GM12864 (cell line): ENCODE measurements at regions not wholly inside any gene's neighbourhood (a gene's known extent, or its start where the extent isn't known, plus 50 kb on each side); places are given as distances from the start of the nearest gene placed in this dataset.
"Not testable (repeated sequence)": the region's sequence is repeated elsewhere in the genome, so short reads cannot be mapped to it uniquely, and the experiment has no call there.

Experiments
- DNase-seq: peaks from one replicate; pipeline ENCODE4 v3.0.0-alpha.2; 2011; ENCODE audit warnings: low read depth
- H3K4me3 ChIP-seq: 2 replicates; pipeline ENCODE4 v1.5.1; 2011; ENCODE audit warnings: mild to moderate bottlenecking, low read depth, low read length, control low read depth
- TF ChIP-seq, protein P1 (sequence below): IDR thresholded peaks from 2 replicates; pipeline ENCODE4 v1.5.1; 2011; ENCODE audit warnings: low read depth, mild to moderate bottlenecking, moderate library complexity, low read length, control low read depth, inconsistent platforms; ENCODE audit errors: missing control alignments

DNA sequence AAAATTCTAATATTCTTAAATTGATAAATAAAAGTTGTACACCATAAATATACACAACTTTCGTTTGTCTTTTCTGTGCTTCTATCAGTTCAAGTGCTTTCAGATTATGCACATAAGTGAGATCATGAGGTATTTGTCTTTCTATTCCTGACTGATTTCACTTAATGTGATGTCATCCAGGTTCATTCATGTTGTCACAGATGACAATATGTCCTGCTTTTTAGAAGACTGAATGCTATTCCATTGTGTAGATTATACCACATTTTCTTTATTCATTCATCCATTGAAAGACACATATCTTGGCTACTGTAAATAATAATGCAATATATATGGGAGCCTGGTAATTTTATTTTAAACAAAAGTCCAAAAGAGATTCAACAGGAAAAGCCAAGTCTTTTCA, 190.1 kb upstream of the ERBB4 start:
- no peak overlapping the region for H3K4me3 ChIP-seq
- DNase-seq, result no peak

DNA sequence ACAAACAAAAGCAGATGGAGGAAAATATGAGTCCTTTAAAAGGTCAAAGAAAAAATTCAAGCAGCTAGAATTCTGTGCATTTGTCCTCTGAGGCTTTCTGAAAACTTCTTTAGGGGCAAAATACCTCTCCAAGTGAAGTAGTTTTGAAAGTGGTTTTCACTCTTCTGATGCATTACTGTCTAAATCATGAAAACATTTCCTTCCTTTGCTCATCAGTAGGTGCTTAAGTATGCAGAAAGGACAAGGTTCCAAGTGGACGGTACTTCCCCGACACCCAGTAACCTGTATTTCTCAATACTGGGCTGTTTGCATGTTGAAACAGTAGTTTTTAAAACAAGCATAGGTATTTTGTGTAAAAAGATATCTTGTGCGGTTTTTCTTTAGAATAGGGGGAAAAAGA, 189.1 kb upstream of the ERBB4 start:
- DNase-seq, result peak; percentile 15
- TF ChIP-seq, protein P1, sequence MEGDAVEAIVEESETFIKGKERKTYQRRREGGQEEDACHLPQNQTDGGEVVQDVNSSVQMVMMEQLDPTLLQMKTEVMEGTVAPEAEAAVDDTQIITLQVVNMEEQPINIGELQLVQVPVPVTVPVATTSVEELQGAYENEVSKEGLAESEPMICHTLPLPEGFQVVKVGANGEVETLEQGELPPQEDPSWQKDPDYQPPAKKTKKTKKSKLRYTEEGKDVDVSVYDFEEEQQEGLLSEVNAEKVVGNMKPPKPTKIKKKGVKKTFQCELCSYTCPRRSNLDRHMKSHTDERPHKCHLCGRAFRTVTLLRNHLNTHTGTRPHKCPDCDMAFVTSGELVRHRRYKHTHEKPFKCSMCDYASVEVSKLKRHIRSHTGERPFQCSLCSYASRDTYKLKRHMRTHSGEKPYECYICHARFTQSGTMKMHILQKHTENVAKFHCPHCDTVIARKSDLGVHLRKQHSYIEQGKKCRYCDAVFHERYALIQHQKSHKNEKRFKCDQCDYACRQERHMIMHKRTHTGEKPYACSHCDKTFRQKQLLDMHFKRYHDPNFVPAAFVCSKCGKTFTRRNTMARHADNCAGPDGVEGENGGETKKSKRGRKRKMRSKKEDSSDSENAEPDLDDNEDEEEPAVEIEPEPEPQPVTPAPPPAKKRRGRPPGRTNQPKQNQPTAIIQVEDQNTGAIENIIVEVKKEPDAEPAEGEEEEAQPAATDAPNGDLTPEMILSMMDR, result no peak

More for the DNA sequence above, 190.1 kb upstream of the ERBB4 start:
- TF ChIP-seq, protein P1, result no peak

DNA sequence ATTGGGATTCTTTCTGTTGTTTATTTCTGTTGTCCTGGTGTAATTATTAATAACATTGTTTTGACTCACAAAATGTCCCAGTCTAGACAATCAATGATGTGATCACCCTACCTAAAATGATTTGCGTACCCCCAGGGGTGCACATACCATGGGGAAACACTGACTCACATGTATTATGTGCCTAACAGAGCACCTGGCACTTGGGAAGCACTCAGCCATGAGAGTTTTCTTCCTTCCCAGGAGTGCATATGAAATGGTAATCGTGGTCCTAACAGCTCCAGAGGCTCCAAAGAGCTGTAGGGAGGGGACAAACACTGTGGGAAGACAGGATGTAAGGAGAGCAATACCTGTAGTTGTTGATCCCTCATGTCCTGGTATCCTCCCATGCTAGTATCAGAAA, 187.8 kb upstream of the ERBB4 start:
- DNase-seq, result no peak
- TF ChIP-seq, protein P1, result no peak
- H3K4me3 ChIP-seq, result no peak overlapping the region

More for the DNA sequence above, 189.1 kb upstream of the ERBB4 start:
- H3K4me3 ChIP-seq, result no peak overlapping the region

DNA sequence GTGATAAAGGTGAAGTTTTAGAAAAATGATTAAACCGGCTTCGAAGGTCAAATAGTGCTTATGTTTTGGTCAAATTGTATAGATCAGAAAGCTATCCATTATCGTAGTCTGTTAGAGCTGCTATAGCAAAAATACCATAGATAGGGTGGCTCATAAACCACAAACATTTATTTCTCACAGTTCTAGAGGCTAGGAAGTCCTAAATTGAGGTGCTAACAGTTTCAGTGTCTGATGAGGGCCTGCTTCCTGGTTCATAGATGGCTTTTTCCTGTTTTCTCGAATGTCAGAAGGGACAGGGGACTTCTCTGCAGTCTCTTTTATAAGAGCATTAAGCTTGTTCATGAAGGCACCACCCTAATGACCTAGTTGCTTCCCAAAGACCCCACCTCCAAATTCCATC, 186.6 kb upstream of the ERBB4 start:
- no peak for DNase-seq
- TF ChIP-seq, protein P1, result no peak

DNA sequence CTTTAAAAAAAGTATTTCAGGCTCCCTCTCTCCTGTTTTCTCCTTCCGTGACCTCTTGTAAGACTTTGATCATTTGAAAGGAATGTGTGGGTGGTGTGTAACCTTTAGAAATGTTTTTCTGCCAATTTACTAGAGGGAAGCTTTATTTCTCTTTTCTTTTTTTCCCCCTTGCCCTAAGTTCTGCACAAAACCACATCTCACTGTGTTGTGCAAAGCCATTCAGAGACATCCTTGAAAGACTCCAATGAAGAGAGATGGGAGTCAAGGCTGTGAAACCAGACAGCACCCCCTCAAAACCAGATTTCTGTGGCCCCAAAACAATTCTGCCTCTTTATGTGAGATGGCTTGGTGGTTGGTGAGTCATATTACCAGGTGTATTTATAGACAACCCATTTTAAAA, 184.6 kb upstream of the ERBB4 start:
- DNase-seq, result no peak
- no peak overlapping the region for H3K4me3 ChIP-seq
- TF ChIP-seq, protein P1, result no peak

More for the DNA sequence above, 186.6 kb upstream of the ERBB4 start:
- H3K4me3 ChIP-seq, result no peak overlapping the region

DNA sequence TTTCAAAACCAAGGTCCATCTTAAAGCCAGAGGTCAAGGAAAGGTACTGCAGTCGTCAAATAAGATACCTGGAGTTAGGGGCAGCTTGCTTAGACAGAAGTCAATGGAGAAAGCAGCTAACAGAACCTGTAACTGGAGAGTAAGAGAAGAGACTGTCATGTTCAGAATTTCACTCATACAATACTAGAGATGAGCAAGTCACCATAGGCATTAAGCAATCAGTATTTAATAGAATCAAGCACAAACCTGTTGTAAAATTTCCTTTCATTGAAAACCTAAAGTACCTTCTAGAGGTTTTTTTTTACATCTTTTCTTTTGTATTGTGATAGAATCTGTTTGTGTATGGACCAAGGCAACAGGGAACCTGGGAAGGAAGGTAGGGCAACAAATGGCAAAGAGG, 183.4 kb upstream of the ERBB4 start:
- no peak overlapping the region for H3K4me3 ChIP-seq
- no peak for DNase-seq
- TF ChIP-seq, protein P1, result no peak

DNA sequence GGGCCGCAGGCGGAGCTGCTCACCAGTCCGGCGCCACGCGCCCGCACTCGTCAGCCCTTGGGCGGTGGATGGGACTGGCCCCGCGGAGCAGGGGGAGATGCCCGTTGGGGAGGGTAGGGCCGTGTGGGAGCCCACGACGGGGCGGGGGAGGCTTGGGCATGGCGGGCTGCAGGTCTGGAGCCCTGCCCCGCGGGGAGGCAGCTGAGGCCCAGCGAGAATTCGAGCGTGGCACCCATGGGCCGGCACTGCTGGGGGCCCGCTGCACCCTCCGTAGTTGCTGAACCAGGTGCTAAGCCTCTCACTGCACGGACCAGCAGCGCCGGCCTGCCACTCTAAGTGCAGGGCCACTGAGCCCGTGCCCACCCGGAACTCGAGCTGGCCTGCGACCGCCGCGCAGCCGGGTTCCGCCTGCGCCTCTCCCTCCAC, 182.4 kb upstream of the ERBB4 start:
- DNase-seq, result no peak
- H3K4me3 ChIP-seq, result no peak overlapping the region
- TF ChIP-seq, protein P1, result no peak

DNA sequence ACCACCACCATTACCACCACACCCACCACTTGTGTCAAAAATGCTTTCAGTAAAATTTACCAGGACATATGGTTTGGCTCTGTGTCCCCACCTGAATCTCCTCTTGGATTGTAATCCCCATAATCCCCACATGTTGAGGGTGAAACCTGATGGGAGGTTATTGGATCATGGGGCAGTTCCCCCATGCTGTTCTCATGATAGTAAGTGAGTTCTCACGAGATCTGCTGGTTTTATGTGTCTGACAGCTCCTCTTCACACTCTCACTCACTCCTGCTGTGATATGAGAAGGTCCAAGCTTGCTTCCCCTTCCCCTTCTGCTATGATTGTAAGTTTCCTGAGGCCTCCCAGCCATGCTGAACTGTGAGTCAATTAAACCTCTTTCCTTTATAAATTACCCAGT, 176.8 kb upstream of the ERBB4 start:
- not testable (repeated sequence) for H3K4me3 ChIP-seq, DNase-seq
